ENCODE measurements at regions not wholly inside any gene's neighbourhood (a gene's known extent, or its start where the extent isn't known, plus 50 kb on each side); places are given as distances from the start of the nearest gene placed in this dataset.

DNA sequence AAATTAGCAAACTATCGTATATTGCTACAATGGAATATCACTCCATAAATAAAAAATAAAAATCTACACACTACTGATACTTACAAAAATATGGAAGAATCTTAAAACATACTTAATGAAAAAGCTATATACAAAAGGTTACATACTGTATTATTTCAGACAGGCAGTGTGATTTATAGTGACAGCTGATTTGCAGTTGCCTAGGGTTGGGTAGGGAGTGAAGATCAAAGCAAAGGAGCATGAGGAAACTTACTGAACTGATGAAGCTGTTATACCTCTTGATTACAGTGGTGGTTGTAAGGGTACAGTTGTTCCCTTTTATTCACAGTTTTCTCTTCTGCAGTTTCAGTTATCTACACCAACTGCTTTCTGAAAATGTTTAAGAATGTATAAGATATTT lies 62.6 kb downstream of the FSCB start:
- Histone ChIP-seq H3K4me3 (no peak overlapping the region), H3K27ac (no peak overlapping the region), H3K9me3 (peaks cover 0 to 8% (median 2%) of the 10 kb centered on the region in 4 donors), H3K4me1 (no peaks in the 10 kb centered on the region), H3K27me3 (no peaks in the 10 kb centered on the region), H3K36me3 (no peaks in the 10 kb centered on the region)
- WGBS, 2 donors: 91 to 95% methylated on average over 1 of the region's 1 CpG
- TF ChIP-seq, protein P1, sequence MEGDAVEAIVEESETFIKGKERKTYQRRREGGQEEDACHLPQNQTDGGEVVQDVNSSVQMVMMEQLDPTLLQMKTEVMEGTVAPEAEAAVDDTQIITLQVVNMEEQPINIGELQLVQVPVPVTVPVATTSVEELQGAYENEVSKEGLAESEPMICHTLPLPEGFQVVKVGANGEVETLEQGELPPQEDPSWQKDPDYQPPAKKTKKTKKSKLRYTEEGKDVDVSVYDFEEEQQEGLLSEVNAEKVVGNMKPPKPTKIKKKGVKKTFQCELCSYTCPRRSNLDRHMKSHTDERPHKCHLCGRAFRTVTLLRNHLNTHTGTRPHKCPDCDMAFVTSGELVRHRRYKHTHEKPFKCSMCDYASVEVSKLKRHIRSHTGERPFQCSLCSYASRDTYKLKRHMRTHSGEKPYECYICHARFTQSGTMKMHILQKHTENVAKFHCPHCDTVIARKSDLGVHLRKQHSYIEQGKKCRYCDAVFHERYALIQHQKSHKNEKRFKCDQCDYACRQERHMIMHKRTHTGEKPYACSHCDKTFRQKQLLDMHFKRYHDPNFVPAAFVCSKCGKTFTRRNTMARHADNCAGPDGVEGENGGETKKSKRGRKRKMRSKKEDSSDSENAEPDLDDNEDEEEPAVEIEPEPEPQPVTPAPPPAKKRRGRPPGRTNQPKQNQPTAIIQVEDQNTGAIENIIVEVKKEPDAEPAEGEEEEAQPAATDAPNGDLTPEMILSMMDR (IDR thresholded peaks at IDR 0.05): no peak
- TF ChIP-seq POLR2A (IDR thresholded peaks at IDR 0.05) (no peak), EP300 (IDR thresholded peaks at IDR 0.05) (no peak)
- no peak for DNase-seq (ENCODE audit: low spot score in 2 of 2)

DNA sequence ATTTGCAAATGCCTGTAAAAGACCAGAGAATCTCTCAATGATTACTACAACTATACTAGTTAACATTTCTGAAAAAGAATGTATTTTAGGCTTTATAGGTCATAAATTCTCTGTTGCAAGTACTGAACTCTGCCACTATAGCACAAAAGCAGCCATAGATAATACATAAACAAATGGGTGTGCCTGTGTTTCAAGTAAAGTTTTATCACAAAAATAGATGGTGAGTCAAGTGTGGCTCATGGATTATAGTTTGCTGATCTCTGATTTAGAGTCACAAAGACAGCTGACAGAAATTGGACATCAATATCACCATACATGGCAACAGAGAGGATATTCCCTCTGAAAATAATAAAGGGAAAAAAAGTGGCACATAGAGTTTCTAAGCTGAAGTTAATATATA lies 68.1 kb downstream of the FSCB start:
- H3K4me3 ChIP-seq: no peak overlapping the region
- H3K36me3 ChIP-seq: no peaks in the 10 kb centered on the region
- no peaks in the 10 kb centered on the region for H3K4me1 ChIP-seq
- H3K9me3 ChIP-seq: peaks cover 0 to 8% (median 2%) of the 10 kb centered on the region in 4 donors
- H3K27me3 ChIP-seq: no peaks in the 10 kb centered on the region
- DNase-seq (ENCODE audit: low spot score in 2 of 2): no peak
- no peak for TF ChIP-seq EP300 (IDR thresholded peaks at IDR 0.05)
- no peak for TF ChIP-seq POLR2A (IDR thresholded peaks at IDR 0.05)
- TF ChIP-seq, protein P1 (IDR thresholded peaks at IDR 0.05): no peak
- H3K27ac ChIP-seq: no peak overlapping the region

DNA sequence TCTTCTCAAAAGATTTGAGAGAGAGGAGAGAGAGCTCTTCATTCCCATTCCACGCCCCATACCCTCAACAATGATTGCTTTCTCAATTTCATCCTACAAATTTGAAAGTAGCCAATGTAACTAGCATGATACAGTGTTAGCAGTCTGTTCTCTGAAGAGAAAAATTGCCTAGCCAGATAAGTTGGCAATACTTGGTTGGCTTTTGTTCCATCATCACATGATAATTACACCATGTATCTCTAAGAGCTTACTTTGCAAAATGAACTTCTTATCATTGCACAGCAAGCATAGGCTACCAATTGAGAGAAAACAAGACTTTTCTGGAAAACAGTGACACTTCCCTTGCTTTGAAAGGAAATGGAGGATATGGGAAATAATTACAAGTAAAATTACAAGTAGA lies 68.9 kb downstream of the FSCB start:
- no peak overlapping the region for H3K4me3 ChIP-seq
- TF ChIP-seq EP300 (IDR thresholded peaks at IDR 0.05) (no peak), POLR2A (IDR thresholded peaks at IDR 0.05) (no peak)
- TF ChIP-seq, protein P1 (IDR thresholded peaks at IDR 0.05): no peak
- no peak overlapping the region for H3K27ac ChIP-seq
- peaks cover 0 to 8% (median 2%) of the 10 kb centered on the region in 4 donors for H3K9me3 ChIP-seq
- H3K36me3 ChIP-seq: no peaks in the 10 kb centered on the region
- no peaks in the 10 kb centered on the region for H3K27me3 ChIP-seq
- H3K4me1 ChIP-seq: no peaks in the 10 kb centered on the region
- no peak for DNase-seq (ENCODE audit: low spot score in 2 of 2)
- 74 to 81% methylated on average over 1 of the region's 1 CpG for WGBS, 2 donors

DNA sequence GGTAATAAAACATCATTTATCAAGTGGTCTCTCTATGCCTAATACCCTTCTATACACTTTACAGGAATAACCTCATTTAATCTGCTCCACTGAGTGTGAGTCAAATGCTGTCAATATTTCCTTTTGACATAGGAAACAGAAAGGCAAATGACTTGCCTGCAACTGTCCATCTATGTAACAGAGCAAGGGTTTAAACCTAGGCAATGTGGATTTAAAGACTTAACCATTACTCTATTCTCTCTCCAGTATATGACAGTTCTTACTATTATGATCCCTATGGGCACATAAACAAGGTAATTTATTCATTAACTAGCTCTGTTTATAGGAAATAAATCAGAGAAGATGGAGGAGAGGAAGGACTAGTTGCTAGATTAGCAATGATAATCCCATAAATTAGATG lies 70.6 kb downstream of the FSCB start:
- no peak overlapping the region for H3K27ac ChIP-seq
- TF ChIP-seq, protein P1 (IDR thresholded peaks at IDR 0.05): no peak
- no peak for TF ChIP-seq POLR2A (IDR thresholded peaks at IDR 0.05)
- no peak for TF ChIP-seq EP300 (IDR thresholded peaks at IDR 0.05)
- no peaks in the 10 kb centered on the region for H3K36me3 ChIP-seq
- H3K27me3 ChIP-seq: no peaks in the 10 kb centered on the region
- H3K4me3 ChIP-seq: no peak overlapping the region
- DNase-seq (ENCODE audit: low spot score in 2 of 2): no peak
- H3K4me1 ChIP-seq: no peaks in the 10 kb centered on the region
- peaks cover 0 to 8% (median 2%) of the 10 kb centered on the region in 4 donors for H3K9me3 ChIP-seq

DNA sequence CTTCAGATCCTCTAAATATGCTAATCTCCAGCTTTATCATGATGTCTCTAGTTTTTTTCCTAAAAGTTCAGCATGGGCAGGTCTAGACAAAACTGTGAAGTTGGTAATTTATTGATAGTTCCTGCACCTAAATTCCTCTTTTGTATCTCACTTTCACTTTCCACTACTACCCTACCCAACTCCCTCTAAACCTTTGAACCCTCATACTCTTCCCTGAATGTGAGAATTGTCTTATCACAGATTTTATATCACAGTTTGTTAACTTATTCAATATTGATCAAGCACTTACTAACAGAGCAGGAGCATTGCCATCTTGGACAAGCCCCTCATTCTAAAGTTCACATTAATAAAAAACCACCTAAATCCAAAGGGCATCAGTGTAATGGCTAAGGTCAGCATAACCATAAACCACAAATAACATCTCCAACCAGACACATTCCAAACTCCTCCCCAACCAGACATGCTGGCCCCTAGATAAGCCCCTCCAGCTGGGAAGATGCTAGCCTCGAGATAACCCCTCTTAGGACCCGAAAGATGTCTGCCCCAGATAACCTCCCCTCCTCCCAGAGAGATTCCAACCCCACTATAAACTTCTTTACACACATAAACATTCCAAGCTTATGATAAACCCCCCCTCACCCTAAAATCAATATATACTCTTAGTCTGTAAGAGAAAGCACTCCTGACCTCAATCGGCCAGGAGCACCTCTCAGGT lies 78.7 kb downstream of the FSCB start:
- WGBS, 2 donors: 62 to 69% methylated on average over 3 of the region's 3 CpGs
- H3K27me3 ChIP-seq: no peaks in the 10 kb centered on the region
- no peak overlapping the region for H3K27ac ChIP-seq
- no peaks in the 10 kb centered on the region for H3K36me3 ChIP-seq
- no peak for DNase-seq (ENCODE audit: low spot score in 2 of 2)
- TF ChIP-seq, protein P1 (IDR thresholded peaks at IDR 0.05): no peak
- TF ChIP-seq POLR2A (IDR thresholded peaks at IDR 0.05): no peak
- TF ChIP-seq EP300 (IDR thresholded peaks at IDR 0.05): no peak
- no peaks in the 10 kb centered on the region for H3K9me3 ChIP-seq
- no peak overlapping the region for H3K4me3 ChIP-seq
- no peaks in the 10 kb centered on the region for H3K4me1 ChIP-seq
